HG03439 (cell line): ENCODE measurements at regions not wholly inside any gene's neighbourhood (a gene's known extent, or its start where the extent isn't known, plus 50 kb on each side); places are given as distances from the start of the nearest gene placed in this dataset.
"Not testable (repeated sequence)": the region's sequence is repeated elsewhere in the genome, so short reads cannot be mapped to it uniquely, and the experiment has no call there.

Experiments used
- ATAC-seq: cut with Tn5 transposase; IDR thresholded peaks from one replicate; pipeline ENCODE4 v1.9.1; 2021; ENCODE audit warnings: mild to moderate bottlenecking, moderate library complexity; ENCODE audit not compliant: unreplicated experiment

- no peak for ATAC-seq
These were observed 237.7 kb downstream of the SEC16B start for GRCh38 chr1:177732178-177732577.

GRCh38 chr1:177729646-177730045, 240.2 kb downstream of the SEC16B start:
- ATAC-seq, result no peak

GRCh38 chr1:177723533-177723932, 246.3 kb downstream of the SEC16B start:
- ATAC-seq, result no peak

- no peak for ATAC-seq
These were observed 258.9 kb downstream of the SEC16B start for GRCh38 chr1:177710696-177711620.

- no peak for ATAC-seq
These were observed 261.5 kb downstream of the SEC16B start for GRCh38 chr1:177708406-177708805.

- no peak for ATAC-seq
These were observed 262.9 kb downstream of the SEC16B start for GRCh38 chr1:177706977-177707376.

GRCh38 chr1:177705839-177706238, 264.0 kb downstream of the SEC16B start:
- no peak for ATAC-seq

- no peak for ATAC-seq
These were observed 265.9 kb downstream of the SEC16B start for GRCh38 chr1:177703888-177704446.

GRCh38 chr1:177701654-177702353, 268.1 kb downstream of the SEC16B start:
- no peak for ATAC-seq

GRCh38 chr1:177700856-177701255, 269.0 kb downstream of the SEC16B start:
- ATAC-seq, result no peak

GRCh38 chr1:177690996-177691395, 278.9 kb downstream of the SEC16B start:
- no peak for ATAC-seq

GRCh38 chr1:177687544-177687943, 282.3 kb downstream of the SEC16B start:
- ATAC-seq, result no peak

- no peak for ATAC-seq
These were observed 282.9 kb downstream of the SEC16B start for GRCh38 chr1:177686933-177687332.

- ATAC-seq, result no peak
These were observed 300.7 kb downstream of the SEC16B start for GRCh38 chr1:177669161-177669560.

- ATAC-seq, result no peak
These were observed 303.9 kb downstream of the SEC16B start for GRCh38 chr1:177665935-177666334.

GRCh38 chr1:177664742-177665141, 305.1 kb downstream of the SEC16B start:
- ATAC-seq, result not testable (repeated sequence)

GRCh38 chr1:177660188-177660587, 309.7 kb downstream of the SEC16B start:
- no peak for ATAC-seq

GRCh38 chr1:177659281-177659680, 310.6 kb downstream of the SEC16B start:
- no peak for ATAC-seq

- ATAC-seq, result no peak
These were observed 313.3 kb downstream of the SEC16B start for GRCh38 chr1:177656598-177656997.

- no peak for ATAC-seq
These were observed 318.9 kb downstream of the SEC16B start for GRCh38 chr1:177650947-177651346.

GRCh38 chr1:177648731-177649265, 321.1 kb downstream of the SEC16B start:
- no peak for ATAC-seq
